Left colon (tissue), 2 donors: ENCODE measurements at regions not wholly inside any gene's neighbourhood (a gene's known extent, or its start where the extent isn't known, plus 50 kb on each side); places are given as distances from the start of the nearest gene placed in this dataset.
A peak's percentile ranks its signal among the peaks of the same experiment; 100 is the strongest.
"Not testable (repeated sequence)": the region's sequence is repeated elsewhere in the genome, so short reads cannot be mapped to it uniquely, and the experiment has no call there.

Experiments used
- ATAC-seq: fragments of 200-7000 bp; cut with Tn5 transposase; one replicate; pipeline ENCODE4 v1.9.1; 2020; ENCODE audit warnings: mild to moderate bottlenecking, moderate library complexity
- DNase-seq, 2 donors: peaks; one replicate each; pipeline ENCODE4 v3.0.0-alpha.2; 2020
- intact Hi-C, 2 donors: fragments of 100-400 bp; cut with DNase I in 1 of 2; cut with micrococcal nuclease in 1 of 2; formaldehyde crosslinking; loops; one replicate each; pipeline versions ENCODE4 v1.11.2 to v1.14.0; 2022; cut with DNase I, micrococcal nuclease
- donor health status: DM: no; HTN: no; CAD: no.
- donor health status: DM: yes; HTN: yes; CAD: no.

DNA sequence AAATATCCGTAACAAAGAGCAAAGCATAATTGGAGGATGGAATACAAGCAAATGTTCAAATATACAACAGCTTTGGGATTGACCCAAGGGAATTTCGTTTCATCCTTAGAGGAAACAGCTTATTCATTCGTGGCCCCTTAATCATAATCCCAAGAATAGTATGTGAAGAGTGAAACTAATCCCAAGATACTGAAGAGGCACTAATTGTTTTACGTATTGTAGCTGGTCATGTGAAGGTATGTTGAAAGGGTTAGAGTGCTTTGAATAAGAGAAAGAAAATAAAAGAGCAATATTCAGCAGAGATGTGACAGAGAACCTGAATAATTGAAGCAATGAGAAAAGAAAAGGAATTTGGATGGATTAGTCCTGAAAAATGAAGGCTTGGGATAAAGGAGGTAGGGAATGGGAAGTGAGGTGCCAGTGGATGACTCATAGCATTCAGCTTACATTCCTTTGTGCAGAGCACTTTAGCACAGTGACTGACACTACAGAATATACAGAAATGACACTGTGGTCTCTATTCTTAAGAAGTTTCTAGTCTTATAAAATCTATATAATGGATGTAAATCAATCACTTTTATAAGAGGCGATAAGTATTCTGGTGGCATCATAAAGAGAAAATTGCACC is 221.9 kb downstream of the TLR4 start:
- ATAC-seq = no peak
- intact Hi-C loops = no loop called here
- DNase-seq = no peak

DNA sequence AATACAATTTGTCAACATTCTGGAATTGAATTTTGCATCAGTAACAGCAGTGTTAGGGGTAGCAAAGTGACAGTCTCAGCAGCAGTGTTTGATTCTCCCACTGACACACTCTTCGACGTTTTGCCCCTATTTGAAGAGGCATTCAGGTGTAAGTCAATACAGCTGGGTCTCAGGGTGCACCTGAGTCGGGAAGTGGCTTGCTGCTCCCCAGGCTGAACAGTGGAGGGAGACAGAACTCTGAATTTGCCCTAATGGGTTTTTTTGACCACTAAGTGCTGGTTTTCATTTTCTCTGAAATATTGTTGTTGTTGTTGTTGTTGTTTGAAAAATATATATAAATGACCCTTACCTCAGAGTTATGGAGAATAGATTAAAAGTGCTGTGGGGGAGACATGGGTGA is 223.2 kb downstream of the TLR4 start:
- no peak for ATAC-seq
- intact Hi-C loops = no loop called here
- DNase-seq = no peak

DNA sequence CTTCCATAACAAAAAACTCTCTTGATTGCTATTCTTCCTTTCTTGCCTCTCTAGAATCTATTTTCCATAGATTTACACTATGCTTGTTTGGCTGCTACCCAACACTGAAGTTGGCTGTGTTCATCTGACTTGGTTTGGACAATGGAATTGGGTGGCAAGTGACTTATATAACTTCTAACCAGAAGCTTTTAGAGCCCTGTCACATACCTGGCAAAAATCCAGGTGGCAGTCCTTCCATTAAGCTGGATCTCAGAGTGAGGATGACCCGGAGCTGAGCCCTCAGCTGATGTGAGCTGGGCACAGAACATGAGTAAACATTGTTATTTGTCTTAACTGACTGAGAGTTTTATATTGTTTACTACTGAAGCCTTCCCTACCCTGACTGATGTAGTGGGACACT is 225.7 kb downstream of the TLR4 start:
- no peak for DNase-seq
- ATAC-seq = no peak
- intact Hi-C loops = no loop called here

DNA sequence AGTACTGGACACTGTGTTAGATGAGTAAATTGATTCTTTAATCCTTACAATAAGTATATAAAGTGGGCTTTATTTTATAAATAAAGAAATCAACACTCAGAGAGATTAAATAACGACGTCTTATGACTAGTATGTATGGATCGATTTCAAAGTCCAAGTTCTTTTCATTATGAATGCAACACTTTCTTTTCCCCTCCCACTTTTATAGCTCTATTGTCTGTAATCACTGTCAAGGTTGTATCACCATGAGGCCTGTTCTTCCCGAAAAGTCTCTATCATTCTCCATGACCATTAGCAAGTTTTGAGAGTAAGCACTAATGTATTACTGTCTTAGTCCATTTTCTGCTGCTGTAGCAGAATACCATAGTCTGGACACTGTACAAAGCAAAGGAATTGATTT is 228.4 kb downstream of the TLR4 start:
- ATAC-seq = peak; percentile 63
- intact Hi-C loops = no loop called here
- DNase-seq = no peak

DNA sequence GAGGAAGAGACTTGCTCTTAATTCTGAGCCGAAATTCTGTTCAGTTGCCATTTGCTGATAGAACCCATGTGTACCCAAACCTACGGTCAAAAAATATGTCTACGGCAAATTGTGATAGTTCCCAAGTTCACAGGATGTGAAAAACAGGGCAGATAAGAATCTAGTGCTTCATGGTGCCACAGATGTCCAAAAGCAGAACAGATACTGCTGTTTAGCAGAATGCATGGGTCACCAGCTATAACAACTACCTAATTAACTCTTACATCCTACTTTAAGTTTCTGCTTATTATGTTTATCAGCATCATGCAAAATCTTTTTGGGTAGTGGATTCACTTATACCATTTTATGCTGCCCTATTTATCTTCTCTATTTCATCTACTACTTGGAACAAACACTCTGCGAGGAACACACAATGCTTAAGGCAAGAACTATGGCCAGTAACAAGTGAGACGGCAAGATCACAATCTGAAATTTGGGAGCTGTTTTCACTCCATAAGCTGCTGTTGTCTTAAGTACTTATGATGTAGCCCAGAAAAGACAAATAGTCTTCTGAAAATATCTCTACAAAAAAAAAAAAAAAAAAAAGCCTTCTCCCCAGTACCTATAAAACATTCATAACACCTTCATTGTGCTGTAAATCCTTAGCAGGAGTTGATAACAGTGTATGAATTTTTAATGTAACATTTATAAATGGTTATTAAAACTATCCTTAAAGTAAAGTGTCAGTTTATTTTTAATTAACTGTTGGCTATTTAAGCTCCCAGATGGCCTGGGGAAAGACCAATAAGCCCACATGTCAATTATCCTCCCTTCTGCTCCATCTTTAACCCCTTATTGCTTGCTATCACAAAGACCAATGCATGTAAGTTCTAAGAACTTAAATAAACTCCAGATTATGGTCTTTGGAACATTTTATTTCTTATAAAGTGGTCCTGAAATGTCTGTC is 232.3 kb downstream of the TLR4 start:
- intact Hi-C loops = no loop called here
- DNase-seq (no peak), ATAC-seq (no peak)

DNA sequence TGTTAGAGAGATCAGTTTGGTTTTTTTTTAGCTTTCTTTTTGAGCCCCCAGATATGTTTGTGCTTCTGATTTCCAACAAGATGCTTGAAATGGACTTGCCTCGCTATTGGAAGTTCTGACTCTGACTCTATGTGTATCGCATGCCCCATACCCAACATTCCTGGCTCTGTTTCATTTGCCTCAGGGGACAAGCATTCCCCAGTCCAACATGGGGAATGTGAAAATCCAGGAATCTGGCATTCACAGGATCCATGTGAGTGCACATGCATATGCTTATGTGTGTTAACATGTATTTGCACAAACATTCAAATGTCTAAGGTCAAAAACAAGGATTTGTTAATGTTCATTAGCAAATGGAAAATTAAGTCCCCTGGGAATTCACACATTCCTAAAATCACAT is 233.9 kb downstream of the TLR4 start:
- ATAC-seq = no peak
- no peak for DNase-seq
- intact Hi-C loops = no loop called here

DNA sequence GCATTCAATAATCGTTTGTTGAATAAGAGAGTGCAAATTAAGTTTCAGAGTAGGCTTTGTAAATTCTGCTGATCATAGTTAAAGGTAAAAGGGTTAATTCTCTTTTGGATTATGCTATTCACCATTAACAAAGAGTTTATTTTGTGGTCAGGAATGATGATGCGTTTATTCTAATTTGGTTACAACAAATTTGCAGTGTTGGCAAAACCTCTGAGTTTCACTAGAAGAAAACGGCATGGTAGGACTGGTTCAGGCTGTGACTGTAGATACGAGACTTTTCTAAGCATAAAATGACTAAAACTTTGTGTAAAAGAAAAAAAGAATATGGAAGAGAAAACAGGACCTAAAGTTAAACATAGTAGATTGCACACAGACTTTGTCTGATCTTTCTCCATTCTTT is 234.7 kb downstream of the TLR4 start:
- ATAC-seq (no peak), DNase-seq (no peak)
- intact Hi-C loops = no loop called here

DNA sequence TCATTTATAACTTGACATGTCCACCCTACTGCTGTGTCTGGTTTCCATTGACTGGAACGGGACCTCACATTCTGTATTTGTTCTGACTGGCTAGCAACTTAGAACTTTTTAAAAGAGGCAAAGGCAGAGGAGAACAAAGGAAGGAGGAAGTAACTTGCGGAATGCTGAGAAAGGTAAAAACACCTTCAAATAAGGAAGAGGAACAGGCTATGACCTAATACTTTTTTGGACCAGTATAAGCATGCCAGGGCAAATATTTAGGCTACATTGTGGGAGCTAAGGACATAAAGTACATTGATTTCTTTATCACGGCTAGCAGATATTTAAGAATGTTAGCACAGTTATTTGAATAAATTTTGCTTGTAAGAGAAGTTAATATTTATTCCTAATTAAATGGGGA is 240.5 kb downstream of the TLR4 start:
- intact Hi-C loops, ATAC-seq, DNase-seq: not testable (repeated sequence)

DNA sequence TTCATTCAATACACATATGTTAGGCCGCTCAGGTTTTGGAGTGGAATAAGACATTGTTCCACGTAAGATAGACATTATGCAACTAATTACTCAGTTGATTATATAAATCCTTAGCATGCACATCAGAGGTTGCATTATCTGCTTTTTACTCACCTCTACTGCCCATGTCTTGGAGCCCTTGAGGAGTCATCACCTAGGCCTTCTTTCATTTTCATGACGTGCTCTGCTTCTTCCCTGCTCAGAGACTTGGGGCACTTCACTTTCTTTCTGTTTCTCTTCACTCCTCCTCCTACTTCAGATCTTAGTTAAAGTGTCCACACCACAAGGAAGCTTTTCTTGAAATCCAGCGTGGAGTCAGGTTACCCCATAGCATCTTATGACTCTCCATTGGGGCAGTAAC is 241.1 kb downstream of the TLR4 start:
- DNase-seq (no peak), ATAC-seq (no peak)
- intact Hi-C loops = no loop called here

DNA sequence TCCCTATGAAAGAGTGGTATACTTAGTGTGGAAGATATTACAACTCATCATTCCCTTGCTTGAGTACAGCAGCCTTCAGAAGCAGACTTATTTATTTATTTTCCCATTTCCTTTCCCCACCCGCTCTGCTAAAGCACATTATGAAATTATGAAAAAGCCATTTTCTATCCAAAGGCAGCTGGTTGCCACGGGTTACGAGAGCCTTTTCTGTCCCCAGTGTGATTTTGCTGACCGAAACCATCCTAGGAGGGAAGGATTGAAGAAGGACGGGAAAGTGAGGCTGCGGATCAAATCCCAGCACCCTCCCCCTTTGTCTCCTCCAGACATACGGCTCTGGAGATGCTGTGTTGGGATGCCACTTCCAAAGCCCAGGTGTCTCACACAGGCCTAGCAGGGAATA is 246.9 kb downstream of the TLR4 start:
- no peak for DNase-seq
- ATAC-seq = no peak
- intact Hi-C loops = loop anchor here in 1 of 2 donors (10.0 kb wide), 1 partner anchor 46 kb away; no protein-coding TSS in a partner anchor

DNA sequence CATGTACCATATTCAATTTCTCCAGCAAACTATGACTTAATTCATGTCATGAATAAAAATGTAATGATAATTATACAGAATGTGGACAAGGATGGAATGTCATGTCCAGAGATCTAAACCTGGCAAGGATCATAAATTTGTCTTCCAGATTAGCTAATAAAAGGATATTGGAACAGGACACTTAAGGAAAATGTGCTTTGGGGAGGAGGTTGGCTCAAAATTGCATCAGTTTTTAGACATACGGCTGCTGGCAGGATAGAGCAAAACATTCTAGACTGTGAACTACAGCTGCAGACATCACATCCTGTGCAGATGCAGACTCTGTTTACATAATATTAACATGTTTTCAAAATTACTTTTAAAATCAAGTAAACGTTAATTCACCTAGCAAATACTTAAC is 248.4 kb downstream of the TLR4 start:
- DNase-seq (no peak), ATAC-seq (no peak)
- intact Hi-C loops = loop anchor here in 1 of 2 donors (10.0 kb wide), 1 partner anchor 48 kb away; no protein-coding TSS in a partner anchor

DNA sequence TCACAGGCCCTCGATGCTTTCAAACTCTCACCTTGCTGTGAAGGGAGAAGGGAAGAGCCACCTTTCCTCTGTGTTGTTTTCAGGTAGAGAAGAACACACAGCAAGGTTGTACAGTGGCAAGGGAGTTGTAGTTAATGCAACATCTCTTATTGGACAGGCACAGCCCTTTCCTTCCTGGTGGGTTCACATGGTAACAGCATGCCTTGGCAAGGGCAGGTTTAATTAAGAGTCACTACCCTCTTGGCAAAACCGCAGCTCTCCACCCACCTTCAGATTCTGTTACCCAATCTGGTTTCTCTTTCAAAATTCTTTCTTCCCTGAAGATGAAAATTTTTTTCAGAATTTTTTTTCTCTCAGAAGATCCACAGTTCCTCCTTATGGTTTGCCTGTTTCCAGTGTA is 253.1 kb downstream of the TLR4 start:
- ATAC-seq (no peak), DNase-seq (no peak)
- intact Hi-C loops = loop anchor here in 1 of 2 donors (10.0 kb wide), 1 partner anchor 52 kb away; no protein-coding TSS in a partner anchor

DNA sequence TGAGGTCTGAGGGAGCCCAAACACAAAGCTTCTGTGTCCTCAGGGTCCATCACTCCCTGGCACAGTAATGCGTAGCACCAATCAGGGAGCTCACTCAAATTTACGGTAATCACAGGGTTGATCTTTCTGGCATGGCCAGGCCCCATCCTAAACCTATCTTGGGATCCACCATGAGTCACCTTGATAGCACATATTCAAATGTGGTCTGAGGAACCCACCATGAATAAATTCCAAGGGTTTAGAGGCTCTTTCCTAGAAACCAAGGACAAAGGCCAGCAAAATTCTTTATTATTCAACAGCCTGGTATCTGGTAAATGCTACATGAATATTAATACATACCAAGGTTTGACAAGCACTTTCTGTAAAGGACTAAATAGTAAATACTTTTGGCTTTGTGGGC is 254.5 kb downstream of the TLR4 start:
- intact Hi-C loops = loop anchor here in 1 of 2 donors (10.0 kb wide), 1 partner anchor 54 kb away; no protein-coding TSS in a partner anchor
- DNase-seq (no peak), ATAC-seq (no peak)

DNA sequence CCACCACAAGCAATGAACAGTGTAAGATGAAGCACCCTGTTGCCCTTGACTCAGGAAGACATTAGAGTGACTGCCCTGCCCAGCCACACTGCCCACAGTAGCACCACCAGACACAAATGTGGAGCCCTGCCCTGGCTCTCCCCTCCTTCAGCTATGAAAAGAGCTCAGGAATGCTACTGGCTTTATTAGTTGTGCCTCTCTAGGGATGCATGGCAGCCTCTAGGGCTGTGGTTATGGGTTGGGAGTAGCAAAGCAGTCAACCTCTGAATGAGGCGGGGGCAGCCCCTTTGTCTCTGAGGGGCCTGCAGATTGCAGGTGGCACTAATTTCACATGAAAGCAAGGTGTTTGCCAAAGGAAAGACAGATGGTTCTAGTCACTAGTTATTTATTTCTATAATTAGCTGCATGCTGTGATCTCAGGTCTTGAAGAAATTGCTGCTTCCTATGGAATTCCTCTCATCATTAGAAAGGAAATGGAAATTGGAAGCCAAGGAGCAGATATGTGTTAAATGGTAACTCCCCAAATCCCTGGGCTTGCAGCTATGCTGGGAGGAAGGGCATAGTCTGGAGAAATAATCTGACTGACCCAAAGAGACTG is 259.4 kb downstream of the TLR4 start:
- intact Hi-C loops = no loop called here
- ATAC-seq (no peak), DNase-seq (no peak)

DNA sequence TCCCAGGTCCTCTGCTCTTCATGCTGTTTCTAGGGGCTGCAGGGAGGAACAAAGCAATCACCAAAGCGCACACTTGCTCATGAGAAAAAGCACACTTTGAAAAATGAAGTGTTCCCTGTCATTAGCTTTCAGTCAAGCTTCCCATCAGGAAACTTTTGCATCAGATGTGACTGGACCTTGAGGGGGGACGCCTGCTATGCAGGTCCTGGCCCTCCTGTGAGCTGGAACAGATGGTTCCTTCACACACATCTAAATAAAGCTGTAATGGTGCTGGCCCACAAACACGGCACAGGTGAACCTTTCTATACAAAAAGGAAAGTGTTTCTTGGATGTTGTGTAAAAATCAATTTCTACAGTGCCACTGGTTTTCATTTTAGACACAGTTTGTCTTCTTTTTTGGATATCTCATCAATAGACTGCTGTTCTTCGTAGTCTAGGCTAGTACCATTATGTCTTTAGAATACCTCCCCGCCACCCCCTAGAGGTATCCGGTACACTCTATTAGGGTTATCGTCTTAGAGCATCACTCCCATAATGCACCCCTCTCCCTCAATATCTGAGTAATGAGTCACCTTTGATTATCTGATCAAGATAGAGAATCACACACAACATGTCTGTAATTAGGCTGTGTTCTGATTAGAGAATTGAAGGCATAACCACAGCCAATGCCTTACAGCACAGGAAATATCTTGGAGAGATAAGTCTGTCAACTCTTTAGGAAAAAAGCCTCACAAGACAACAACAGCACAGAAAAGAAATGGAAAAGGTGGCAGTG is 266.3 kb downstream of the TLR4 start:
- intact Hi-C loops = no loop called here
- DNase-seq = no peak
- ATAC-seq = no peak

DNA sequence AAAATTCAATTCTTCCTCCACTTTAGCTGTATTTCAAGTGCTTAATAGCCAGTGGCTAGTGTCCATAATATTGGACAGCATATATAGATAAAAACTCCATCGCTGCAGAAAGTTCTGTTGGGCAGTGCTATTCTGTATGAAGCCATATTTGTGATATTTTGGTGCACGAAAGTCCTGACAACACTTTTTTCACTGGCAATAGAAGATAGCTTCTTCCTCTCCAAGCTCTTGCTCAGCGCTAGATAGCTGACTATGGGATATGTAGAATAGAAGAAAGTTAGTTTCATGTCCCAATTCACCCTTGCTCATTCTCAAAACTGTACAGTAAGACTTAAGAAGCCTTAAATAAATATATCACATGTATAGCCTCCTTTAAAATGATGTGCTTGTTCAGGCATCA is 269.9 kb downstream of the TLR4 start:
- ATAC-seq = no peak
- intact Hi-C loops = no loop called here
- no peak for DNase-seq

DNA sequence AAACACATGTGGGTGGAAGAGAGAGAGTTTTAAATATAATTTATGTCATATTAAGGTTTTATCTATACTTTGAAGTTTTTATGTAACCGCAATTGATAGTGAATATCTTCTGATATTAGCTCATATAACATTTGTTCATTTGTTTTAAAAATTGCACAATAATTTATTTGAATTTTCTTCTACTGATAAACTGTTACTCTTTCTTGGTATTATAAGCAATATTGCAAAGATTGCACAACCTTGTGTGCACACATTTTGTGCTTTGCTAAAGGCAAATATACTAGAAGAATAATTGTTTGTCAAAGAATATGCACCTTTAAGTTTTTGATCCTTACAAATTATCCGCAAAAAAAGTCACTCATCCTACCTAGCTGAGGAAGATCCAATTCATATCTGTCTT is 275.7 kb downstream of the TLR4 start:
- intact Hi-C loops = no loop called here
- ATAC-seq (no peak), DNase-seq (no peak)

DNA sequence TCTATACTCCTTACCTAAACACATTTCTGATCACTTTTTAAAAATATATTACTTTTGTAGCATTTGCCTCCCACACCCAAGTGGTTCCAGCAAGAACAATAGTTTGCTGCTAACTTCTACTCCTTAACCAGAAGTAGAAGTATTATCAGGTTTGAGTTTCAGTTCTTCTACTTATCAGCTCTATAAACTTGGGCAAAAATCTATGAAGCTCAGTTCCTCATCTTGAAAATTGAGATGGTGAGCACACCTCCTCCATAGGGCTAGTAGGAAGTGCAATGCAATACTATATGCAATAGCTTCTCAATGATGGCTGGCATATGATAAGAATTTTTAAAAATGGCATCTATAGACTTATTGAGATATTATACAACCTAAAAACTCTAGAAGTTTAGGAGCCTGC is 283.7 kb downstream of the TLR4 start:
- intact Hi-C loops = no loop called here
- DNase-seq (no peak), ATAC-seq (no peak)

DNA sequence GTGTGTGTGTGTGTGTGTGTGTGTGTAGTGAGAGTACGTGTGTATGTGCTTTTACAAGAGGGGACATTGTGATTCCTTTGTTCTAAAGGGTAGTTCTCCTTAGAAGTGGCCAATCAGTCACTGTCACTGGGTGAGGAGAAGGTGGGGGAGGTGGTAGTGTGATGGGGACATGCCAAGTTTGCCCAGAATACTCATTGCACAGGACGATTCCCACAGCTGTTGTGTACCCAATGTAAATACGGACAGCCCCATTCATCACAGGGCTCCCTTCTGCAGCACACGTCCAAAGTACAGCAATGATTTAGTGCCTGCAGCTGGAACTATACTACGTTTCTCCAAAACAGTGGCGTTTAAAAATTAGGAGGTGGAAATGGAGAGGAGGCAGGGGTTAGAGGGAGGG is 287.8 kb downstream of the TLR4 start:
- DNase-seq (no peak), ATAC-seq (no peak)
- intact Hi-C loops = no loop called here
